LNCAP (cell line): ENCODE measurements at regions not wholly inside any gene's neighbourhood (a gene's known extent, or its start where the extent isn't known, plus 50 kb on each side); places are given as distances from the start of the nearest gene placed in this dataset.
A peak's percentile ranks its signal among the peaks of the same experiment; 100 is the strongest.

Experiments
- TF ChIP-seq, protein P1 (sequence below): fragments of 450-650 bp; IDR thresholded peaks from 2 replicates; pipeline ENCODE4 v1.5.1; 2017; ENCODE audit warnings: mild to moderate bottlenecking

- TF ChIP-seq, protein P1, sequence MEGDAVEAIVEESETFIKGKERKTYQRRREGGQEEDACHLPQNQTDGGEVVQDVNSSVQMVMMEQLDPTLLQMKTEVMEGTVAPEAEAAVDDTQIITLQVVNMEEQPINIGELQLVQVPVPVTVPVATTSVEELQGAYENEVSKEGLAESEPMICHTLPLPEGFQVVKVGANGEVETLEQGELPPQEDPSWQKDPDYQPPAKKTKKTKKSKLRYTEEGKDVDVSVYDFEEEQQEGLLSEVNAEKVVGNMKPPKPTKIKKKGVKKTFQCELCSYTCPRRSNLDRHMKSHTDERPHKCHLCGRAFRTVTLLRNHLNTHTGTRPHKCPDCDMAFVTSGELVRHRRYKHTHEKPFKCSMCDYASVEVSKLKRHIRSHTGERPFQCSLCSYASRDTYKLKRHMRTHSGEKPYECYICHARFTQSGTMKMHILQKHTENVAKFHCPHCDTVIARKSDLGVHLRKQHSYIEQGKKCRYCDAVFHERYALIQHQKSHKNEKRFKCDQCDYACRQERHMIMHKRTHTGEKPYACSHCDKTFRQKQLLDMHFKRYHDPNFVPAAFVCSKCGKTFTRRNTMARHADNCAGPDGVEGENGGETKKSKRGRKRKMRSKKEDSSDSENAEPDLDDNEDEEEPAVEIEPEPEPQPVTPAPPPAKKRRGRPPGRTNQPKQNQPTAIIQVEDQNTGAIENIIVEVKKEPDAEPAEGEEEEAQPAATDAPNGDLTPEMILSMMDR: no peak
These were observed 96.8 kb upstream of the C21orf91 start for GRCh38 chr21:17915976-17916375.

GRCh38 chr21:17911628-17912027, 92.5 kb upstream of the C21orf91 start:
- TF ChIP-seq, protein P1: no peak

DNA sequence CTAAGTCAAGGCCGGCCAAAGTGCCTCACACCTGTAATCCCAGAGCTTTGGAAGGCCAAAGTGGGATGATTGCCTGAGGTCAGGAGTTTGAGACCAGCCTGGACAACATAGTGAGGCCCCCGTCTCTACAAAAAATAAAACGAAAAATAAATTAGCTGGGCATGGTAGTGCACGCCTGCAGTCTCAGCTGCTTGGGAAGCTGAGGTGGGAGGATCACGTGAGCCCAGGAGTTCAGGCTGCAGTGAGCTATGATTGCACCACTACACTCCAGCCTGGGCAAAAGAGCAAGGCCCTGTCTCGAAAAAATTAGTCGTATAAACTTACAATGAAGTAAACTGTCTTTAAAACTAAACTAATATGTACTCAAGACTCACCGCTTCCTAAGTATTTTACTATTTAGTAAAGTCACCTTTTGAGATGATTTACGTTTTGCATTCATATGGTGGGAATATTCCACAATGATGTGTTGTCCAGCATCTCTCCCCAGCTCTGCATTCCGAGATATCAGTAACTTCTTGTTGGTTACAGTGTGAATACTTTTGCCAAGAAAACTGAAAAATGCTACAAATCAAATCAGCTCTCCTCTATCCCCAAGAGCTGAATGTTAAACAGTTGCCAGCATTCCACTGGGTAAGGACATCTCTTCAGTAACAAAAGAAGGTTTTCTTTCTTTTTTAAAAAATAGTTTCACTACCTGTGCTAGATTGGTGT, 84.9 kb upstream of the C21orf91 start:
- TF ChIP-seq, protein P1: no peak

DNA sequence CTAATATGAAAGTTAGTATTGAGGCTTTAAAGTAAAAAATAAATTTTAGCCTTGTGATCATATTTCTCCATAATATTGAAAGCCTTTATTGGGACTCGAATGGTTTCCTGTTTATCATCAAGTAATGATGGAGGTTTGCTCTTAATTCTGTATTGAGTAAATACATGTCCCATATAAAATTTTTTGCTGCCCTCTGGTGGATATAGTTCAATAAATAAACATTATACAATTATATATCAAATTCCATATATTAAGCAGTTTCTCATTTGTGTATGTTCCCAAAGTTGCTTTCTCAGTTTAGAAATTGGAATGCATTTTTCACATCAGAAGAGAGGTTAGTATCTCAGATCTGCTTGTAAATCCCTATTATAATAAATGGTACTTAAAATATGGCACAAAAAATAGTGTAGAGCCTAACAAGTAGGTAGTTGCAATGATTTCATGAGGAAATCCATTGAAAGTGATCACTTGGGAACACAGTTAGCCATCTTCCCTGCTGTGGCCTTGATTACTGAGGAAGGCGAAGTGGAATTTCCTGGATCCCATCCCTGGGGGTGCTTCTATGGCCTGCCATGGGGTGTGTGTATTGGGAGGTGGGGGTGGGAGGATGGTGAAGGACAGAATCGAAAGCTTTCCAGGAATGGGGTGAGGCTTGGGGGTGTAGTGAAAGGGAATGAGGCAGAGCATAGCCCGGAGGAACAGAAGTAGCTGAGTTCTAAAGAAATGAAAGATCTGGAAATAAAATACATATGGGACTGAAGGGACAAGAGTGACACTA, 84.1 kb upstream of the C21orf91 start:
- TF ChIP-seq, protein P1: peak; percentile 26; the same call in 1 of the 2 replicates

DNA sequence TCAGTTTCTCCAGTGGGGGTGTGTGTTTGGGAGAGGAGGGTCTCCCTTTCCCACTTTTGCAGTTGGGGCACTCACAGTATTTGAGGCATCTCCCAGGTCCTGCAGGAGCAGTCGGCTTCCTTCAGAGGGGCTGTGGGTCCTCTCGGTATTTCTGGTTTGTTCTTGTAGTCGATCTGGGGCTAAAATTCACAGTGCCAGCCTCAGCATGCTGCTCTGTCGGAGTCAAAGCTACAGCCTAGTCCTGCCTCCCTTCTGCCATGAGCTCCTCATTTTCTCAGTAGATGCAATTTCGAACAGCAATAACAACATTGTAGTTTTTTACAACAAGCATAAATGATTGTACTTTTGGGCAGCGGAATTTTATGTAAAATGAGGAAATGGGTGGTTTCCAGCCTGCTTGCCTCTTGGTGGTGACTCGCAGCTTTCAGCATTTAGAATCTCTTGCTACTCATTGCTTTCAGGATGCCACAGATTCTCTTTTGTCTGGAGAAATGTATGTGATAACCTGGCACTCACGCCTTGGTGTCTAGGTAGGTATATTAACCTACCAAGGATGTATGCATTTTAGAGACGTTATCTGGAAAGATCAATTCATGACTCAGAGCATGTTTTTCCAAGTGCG, 82.4 kb upstream of the C21orf91 start:
- TF ChIP-seq, protein P1: no peak

GRCh38 chr21:17900990-17901385, 81.8 kb upstream of the C21orf91 start:
- TF ChIP-seq, protein P1: no peak

GRCh38 chr21:17900281-17900989, 81.3 kb upstream of the C21orf91 start:
- TF ChIP-seq, protein P1: no peak
